HK-2 (cell line): ENCODE measurements at regions not wholly inside any gene's neighbourhood (a gene's known extent, or its start where the extent isn't known, plus 50 kb on each side); places are given as distances from the start of the nearest gene placed in this dataset.

Source experiments
- DNase-seq: peaks from one replicate; pipeline ENCODE4 v3.0.0-alpha.2; 2018; ENCODE audit not compliant: unreplicated experiment

- no peak for DNase-seq
Observed at GRCh38 chr2:64338910-64339500, 115.0 kb upstream of the LGALSL start.

- no peak for DNase-seq
Observed at GRCh38 chr2:64341461-64341860, 112.5 kb upstream of the LGALSL start.

DNA sequence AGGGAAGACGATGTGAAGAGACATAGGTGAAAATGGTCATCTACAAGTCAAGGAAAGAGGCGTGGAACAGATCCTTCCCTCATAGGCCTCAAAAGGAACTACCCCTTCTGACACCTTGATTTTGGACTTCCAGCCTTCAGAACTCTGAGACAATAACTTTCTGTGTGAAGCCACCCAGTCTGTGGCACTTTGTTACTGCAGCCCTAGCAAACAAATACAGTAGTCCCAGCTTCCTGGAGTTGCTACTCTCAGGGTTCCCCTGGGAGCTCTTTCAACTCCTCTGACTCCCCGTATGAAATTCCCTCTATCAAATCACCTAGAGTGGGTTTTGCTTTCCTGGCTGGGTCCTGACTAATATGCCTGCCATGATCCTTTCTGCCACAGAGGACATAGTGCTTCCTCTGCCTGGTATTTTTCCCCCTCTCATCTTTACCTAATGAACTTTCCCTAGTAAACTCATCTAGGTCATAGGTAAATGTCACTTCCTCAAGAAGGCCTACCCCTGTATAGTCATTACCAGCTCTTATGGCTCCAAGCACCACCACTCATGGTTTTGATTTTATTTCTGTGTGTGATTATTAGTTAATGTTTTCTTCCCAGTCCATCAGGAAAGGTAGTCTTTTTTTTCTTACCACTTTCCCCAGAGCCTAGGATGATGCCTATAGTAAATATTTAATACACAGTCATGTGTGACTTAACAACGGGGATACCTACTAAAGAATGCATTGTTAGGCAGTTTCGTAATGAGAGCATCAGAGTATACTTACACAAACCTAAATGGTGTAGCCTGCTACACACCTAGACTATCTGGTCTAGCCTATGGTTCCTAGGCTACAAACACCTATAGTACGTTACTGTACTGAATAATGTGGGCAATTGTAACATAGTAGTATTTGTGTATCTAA is 111.5 kb upstream of the LGALSL start:
- DNase-seq: no peak

GRCh38 chr2:64344999-64345576 is 108.9 kb upstream of the LGALSL start:
- no peak for DNase-seq

DNA sequence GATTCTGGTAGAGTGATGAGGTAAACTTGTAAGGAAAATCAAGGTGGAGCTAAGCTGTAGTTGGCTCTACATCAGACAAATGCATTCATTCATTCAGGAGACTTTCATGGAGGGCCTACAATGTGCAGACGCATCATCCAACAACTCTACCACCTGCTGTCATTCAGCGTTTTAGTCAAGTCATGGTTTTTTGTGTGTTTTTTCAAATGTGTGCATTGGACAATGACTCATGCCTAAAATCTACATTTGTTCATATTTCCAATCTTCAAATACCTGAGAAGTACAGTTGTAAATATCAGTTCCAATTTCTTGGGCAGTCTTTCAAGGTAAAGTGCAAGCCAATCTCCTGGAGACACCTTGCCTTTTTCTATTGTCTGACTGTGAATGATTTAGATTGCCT is 108.0 kb upstream of the LGALSL start:
- no peak for DNase-seq

GRCh38 chr2:64348386-64349130 is 105.4 kb upstream of the LGALSL start:
- no peak for DNase-seq

GRCh38 chr2:64349131-64349530 is 104.8 kb upstream of the LGALSL start:
- no peak for DNase-seq

GRCh38 chr2:64350996-64351395 is 103.0 kb upstream of the LGALSL start:
- DNase-seq: no peak

DNA sequence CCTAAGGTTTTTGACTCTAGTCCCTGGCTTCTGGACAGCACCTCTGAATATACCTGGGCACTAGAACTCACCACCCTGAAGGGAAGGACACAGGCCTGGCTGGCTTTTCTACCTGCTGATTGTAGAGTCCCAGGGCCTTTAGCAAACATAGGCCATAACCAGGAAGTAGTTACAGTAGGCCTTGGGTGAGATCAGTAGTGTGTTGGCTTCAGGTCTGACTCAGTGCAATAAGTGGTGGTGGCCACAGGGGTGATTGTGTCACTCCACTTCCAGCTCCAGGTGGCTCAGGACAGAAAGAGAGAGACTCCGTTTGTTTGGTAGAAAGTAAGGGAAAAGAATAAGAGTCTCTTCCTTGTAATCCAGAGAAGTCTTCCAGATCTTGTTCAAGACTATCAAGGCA is 101.7 kb upstream of the LGALSL start:
- DNase-seq: no peak

DNA sequence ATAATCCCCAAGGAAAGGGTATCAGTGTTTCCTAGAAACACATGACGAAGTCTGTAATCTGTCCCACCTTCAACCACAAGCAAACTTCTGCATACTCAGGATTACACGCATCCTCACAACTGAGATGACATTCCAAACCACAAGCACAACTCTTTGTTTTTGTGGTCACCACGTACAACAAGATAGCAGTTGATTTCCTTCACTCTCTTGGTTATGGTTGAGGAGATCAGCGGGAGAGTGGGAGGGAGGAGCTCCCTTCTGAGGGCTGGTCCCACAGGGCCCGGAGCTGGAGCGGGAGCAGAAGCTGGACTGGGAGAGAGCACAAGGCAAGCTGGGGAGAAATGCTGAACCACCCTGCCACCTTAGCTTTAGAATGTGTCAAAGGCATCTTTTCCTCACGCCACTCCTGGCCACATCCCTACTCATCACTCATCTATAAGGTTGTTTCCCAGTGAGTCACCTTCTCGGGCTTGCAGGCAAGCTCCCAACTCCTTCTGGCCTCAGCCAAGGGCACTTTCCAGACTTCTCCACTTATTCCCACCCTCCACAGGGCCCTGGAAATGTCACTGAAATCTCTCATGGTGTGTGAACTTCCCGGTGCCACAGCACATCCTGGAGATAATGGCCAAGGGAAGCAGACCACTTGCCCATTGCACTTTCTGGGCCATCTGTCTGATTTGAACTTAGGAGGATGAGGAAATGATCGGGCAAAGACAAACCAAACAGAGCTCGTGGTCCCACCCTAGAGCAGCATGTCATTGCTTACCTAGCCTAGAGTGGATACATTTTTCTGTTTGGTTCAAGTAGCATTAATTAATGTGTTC is 98.9 kb upstream of the LGALSL start:
- peak; percentile 69 for DNase-seq

DNA sequence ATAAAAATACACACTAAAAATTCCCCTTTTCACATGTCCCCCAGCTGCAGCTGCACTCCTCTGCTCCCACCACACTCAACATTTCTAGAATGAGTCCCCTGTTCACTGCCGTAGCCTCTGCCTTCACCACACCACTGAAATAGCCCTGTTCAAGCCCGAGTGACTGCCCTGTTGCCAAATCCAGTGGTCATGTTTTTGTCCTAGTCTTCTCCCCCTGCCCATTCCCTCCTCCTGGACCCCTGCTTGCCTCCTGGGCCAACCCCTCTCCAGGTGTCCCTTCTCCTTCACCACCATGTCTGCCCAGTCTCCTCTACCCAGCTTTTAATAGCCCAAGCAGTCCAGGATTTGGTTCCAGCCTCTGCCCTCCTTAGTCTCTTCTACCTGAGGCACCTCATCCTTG is 97.1 kb upstream of the LGALSL start:
- DNase-seq: no peak

- DNase-seq: no peak
Observed at GRCh38 chr2:64359171-64359891, 94.6 kb upstream of the LGALSL start.

GRCh38 chr2:64359892-64360657 is 93.9 kb upstream of the LGALSL start:
- peak; percentile 86 for DNase-seq

DNA sequence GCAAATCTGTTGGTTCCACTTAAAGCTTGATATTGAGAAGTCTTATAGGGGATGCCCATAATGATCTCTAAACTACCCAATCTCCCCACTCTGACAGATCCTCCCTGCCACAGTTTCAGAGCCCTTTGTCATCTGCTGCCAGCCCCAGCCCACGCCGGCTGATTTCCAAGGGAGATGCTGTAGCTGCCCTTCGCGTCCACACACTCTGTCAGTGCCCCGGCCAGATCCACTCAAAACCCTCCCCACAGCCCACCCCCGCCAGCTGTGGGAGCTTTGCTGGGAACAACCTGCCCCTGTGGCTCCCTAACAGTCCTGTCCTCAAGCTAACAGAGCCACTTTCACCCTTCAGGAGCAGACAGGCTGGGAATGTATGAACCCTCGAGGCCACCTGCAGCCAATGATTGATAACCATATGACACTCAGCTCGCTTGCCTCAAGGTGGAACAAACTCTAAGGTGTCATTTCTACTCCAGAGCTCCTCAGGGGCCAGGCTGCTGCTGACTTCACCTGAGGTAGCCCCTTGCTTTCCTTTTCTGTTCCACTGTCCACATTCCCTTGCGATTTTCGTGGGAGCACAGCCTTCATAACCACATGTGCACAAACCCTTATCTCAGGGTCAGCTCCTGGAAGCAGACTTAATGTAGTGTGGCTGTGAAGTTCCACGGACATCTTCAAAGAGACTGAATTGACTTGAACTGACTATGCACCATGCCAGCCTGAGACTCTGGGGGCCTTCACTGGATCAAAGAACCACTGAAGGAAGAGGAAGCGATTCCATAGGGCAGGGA is 92.6 kb upstream of the LGALSL start:
- no peak for DNase-seq

- DNase-seq: no peak
Observed at GRCh38 chr2:64362562-64363026, 91.4 kb upstream of the LGALSL start.

- no peak for DNase-seq
Observed at GRCh38 chr2:64363140-64363539, 90.8 kb upstream of the LGALSL start.

DNA sequence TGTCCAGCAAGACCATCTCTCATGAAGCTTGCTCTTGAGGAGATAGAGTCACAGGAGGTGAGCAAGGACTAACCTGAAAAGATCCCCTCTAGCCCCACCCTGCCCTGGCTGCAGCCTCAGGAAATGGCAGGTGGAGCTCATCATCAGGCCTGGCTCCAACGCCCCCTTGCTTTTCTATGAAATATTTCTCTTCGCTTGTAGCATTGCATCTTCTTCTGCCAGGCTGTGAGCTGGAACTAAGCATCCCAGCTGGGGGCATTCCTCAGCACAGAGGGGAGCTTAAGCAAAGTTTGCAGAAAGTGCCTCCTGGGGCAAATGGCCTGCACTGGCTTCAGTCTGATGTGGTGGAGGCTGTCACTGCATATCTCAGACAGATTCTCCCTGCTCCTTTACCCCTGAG is 90.1 kb upstream of the LGALSL start:
- no peak for DNase-seq

DNA sequence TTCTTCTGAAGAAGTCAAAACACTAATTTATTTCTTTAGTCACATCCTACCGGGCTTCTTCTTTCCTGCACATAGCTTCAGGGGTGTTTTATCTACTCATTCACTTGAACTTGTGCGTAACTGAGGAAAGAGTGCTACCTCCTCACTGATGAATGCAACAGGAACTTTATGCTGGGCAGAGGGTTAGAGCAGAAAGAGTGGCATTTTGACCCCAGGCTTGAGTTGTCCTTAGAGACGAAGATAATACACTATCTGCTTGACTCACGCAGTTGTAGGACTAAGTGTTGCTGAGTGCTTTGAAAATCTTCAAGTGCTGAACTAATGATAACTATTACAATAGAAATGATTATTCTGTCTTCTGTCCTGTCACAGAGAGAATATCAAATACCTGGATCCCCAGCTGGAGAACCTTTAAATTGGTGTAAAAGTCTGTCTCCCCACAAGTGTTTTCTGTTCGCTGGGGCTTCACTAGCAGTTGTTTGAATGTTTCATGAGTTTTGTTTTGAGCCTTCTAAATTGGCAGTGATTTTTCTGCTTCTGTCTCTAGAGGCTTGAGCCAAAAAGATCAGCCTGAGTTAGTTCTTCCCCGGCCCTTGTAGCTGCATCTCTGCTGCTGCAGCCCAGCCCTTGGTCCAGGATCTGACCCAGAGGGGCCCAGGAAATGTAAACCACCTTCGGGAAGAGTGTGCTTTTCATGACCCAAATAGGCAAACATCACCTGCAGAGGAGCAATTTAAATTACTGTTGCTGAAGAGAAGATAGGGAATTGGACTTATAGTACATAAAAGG is 86.3 kb upstream of the LGALSL start:
- no peak for DNase-seq
